ENCODE measurements at regions not wholly inside any gene's neighbourhood (a gene's known extent, or its start where the extent isn't known, plus 50 kb on each side); places are given as distances from the start of the nearest gene placed in this dataset.
"Not testable (repeated sequence)": the region's sequence is repeated elsewhere in the genome, so short reads cannot be mapped to it uniquely, and the experiment has no call there.

DNA sequence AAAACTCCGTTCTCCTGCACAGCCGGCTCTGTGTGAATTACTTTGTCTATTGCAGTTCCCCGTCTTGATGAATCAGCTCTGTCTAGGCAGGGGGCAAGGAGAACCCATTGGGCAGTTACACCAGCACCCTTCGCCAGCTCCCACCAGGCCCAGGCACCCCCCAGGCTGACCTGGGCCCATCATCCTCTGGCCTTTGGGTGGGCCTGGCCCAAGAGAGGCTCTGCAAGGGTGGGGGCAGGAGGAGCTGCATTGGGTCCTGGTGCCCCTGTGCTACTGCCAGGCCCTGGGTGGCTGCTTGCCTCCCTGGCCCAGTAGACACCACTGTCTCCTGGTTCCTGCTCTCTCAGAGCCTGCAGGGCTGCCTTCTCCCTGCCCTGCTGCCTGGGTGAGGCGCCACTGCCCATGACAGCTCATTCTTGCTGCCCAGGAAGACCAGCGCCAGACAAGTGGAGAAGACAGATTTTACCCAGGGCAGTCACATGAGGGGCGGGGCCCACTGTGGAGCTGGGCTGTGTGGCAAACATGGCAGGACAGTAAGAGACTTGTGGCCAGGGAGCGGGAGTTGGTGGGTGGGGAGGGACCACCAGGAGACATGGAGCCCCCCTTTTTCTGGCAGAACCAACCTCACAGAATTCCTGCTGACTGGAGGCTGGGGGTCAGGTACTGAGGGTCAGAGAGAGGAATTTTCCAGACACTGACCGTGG is 67.2 kb downstream of the MRPL36 start:
- H3K27me3 ChIP-seq: no peaks in the 10 kb centered on the region
- no peak for TF ChIP-seq POLR2AphosphoS5 (IDR thresholded peaks at IDR 0.05)
- no peaks in the 10 kb centered on the region for H3K4me1 ChIP-seq
- no peaks in the 10 kb centered on the region for H3K36me3 ChIP-seq
- 82 to 87% methylated on average over 9 of the region's 9 CpGs for WGBS, 2 donors
- no peak overlapping the region for H3K4me3 ChIP-seq
- DNase-seq (no peak), ATAC-seq (ENCODE audit: low FRiP score in 2 of 2) (no peak)
- H3K27ac ChIP-seq: no peak overlapping the region
- H3K9me3 ChIP-seq: no peaks in the 10 kb centered on the region

DNA sequence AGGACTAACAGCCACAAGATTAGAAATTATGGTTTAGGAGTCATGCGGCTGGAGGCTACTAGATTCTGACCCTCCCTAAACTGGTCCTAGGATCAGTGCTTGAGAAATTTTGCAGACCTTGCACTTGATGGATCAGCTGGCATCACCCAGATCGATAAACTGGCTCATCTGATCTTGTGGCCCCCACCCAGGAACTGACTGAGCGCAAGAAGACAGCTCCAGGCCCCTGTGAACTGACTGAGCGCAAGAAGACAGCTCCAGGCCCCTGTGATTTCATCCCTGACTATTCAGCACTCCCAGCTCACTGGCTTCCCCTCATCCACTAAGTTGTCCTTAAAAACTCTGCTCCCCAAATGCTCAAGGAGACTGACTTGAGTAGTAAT is 67.8 kb downstream of the MRPL36 start:
- not testable (repeated sequence) for H3K27ac ChIP-seq; DNase-seq; H3K27me3 ChIP-seq; H3K4me1 ChIP-seq; ATAC-seq (ENCODE audit: low FRiP score in 2 of 2); H3K9me3 ChIP-seq; H3K36me3 ChIP-seq; H3K4me3 ChIP-seq
- WGBS, 2 donors: 86 to 92% methylated on average over 4 of the region's 4 CpGs

- H3K27ac ChIP-seq: no peak overlapping the region
- DNase-seq (no peak), ATAC-seq (ENCODE audit: low FRiP score in 2 of 2) (no peak)
- H3K9me3 ChIP-seq: no peaks in the 10 kb centered on the region
- no peak for TF ChIP-seq POLR2A (IDR thresholded peaks at IDR 0.05)
- no peak for TF ChIP-seq POLR2AphosphoS5 (IDR thresholded peaks at IDR 0.05)
- no peak for TF ChIP-seq EP300 (IDR thresholded peaks at IDR 0.05)
- TF ChIP-seq CTCF (IDR thresholded peaks at IDR 0.05): no peak
- 84 to 91% methylated on average over 9 to 11 of the region's 11 CpGs for WGBS, 2 donors
- H3K4me1 ChIP-seq: no peaks in the 10 kb centered on the region
- H3K36me3 ChIP-seq: no peaks in the 10 kb centered on the region
- H3K27me3 ChIP-seq: no peaks in the 10 kb centered on the region
- no peak overlapping the region for H3K4me3 ChIP-seq
Observed at GRCh38 chr5:1731091-1731639, 68.5 kb downstream of the MRPL36 start.

- H3K27me3 ChIP-seq: no peaks in the 10 kb centered on the region
- 78 to 84% methylated on average over 7 of the region's 7 CpGs for WGBS, 2 donors
- H3K36me3 ChIP-seq: no peaks in the 10 kb centered on the region
- ATAC-seq (ENCODE audit: low FRiP score in 2 of 2) (no peak), DNase-seq (peak in 1 of 2 donors; percentile 5)
- no peak overlapping the region for H3K27ac ChIP-seq
- no peaks in the 10 kb centered on the region for H3K9me3 ChIP-seq
- H3K4me1 ChIP-seq: no peaks in the 10 kb centered on the region
- no peak for TF ChIP-seq POLR2A (IDR thresholded peaks at IDR 0.05)
- no peak for TF ChIP-seq EP300 (IDR thresholded peaks at IDR 0.05)
- TF ChIP-seq POLR2AphosphoS5 (IDR thresholded peaks at IDR 0.05): no peak
- no peak for TF ChIP-seq CTCF (IDR thresholded peaks at IDR 0.05)
- no peak overlapping the region for H3K4me3 ChIP-seq
Observed at GRCh38 chr5:1730487-1730847, 69.2 kb downstream of the MRPL36 start.

DNA sequence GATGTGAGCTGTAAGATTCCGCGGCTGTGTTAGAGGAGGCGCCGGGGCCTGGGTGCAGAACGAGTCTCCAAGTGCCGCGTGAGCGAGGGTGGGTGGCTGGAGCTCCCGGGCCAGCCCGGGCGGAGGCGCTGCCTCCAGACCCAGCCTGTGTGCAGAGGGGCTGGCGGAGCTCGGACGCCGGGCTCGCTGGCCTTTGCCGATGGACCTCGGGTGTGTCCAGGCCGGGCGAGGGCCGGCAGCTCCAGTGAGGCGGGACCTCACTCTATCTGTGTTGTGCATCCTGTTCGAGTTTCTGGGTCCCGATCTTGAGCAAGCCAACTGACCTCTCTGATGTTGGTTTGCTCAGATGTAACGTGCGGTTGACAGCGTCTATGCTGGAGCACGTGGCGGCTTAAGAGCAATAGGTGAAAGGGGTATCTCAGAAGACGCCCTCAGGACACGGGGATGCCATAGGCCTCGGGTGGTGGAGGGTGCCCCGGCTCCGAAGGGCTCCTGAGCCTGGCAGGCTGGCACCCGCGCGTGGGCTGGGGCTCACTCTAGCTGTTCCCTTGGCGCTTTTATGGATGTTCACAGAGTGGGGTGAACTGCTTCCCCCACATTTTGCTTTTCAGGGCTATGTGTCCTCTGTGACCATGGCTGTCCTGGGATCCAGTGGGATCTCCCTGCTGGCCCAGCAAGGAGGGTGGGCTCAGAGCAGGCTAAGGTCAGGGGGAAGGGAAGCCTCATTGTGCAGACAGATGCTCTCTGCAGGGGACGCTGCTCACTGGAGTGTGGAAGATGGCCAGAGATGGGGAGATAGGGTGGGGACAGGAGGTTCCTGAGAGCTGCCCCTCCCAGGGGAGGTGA is 69.8 kb downstream of the MRPL36 start:
- Histone ChIP-seq H3K27ac (no peak overlapping the region), H3K4me1 (no peaks in the 10 kb centered on the region), H3K27me3 (no peaks in the 10 kb centered on the region), H3K4me3 (no peak overlapping the region), H3K36me3 (no peaks in the 10 kb centered on the region), H3K9me3 (no peaks in the 10 kb centered on the region)
- DNase-seq: peak; percentile 13 to 79
- TF ChIP-seq CTCF (IDR thresholded peaks at IDR 0.05) (no peak), EP300 (IDR thresholded peaks at IDR 0.05) (no peak), POLR2A (IDR thresholded peaks at IDR 0.05) (no peak), POLR2AphosphoS5 (IDR thresholded peaks at IDR 0.05) (no peak)
- no peak for ATAC-seq (ENCODE audit: low FRiP score in 2 of 2)
- WGBS, 2 donors: 81 to 88% methylated on average over 24 to 40 of the region's 40 CpGs
